Breast epithelium (tissue), 3 donors: ENCODE measurements at regions not wholly inside any gene's neighbourhood (a gene's known extent, or its start where the extent isn't known, plus 50 kb on each side); places are given as distances from the start of the nearest gene placed in this dataset.

ENCODE experiments used
- CTCF ChIP-seq, 3 donors: fragments of 450-650 bp; IDR thresholded peaks; one replicate each; pipeline ENCODE4 v1.5.1; 2016 to 2017; ENCODE audit warnings: antibody characterized with exemption in 3 of 3, mild to moderate bottlenecking in 3 of 3, moderate library complexity in 3 of 3
- POLR2A ChIP-seq: fragments of 450-650 bp; IDR thresholded peaks from one replicate; pipeline ENCODE4 v1.6.1; 2016; ENCODE audit warnings: antibody characterized with exemption, mild to moderate bottlenecking, moderate library complexity
- POLR2AphosphoS5 ChIP-seq, 3 donors: sonication (generic); formaldehyde crosslinking; IDR thresholded peaks; one replicate each; pipeline ENCODE4 v1.6.1; 2017; ENCODE audit warnings: antibody characterized with exemption in 3 of 3

- TF ChIP-seq POLR2A, result no peak
- no peak for TF ChIP-seq CTCF (IDR thresholded peaks at IDR 0.05)
- no peak for TF ChIP-seq POLR2AphosphoS5 (IDR thresholded peaks at IDR 0.05)
Observed at GRCh38 chr5:45750574-45750973, 54.4 kb upstream of the HCN1 start.
